HL-60 (cell line): ENCODE measurements at regions not wholly inside any gene's neighbourhood (a gene's known extent, or its start where the extent isn't known, plus 50 kb on each side); places are given as distances from the start of the nearest gene placed in this dataset.

Experiments used
- DNase-seq, 2 experiments: peaks; one replicate each; pipeline ENCODE4 v3.0.0-alpha.2; 2010 to 2020; ENCODE audit warnings: low read depth in 1 of 2, low spot score in 1 of 2
- H3K27ac ChIP-seq: fragments of 250-450 bp; sonication (Bioruptor Pico); replicated peaks from 2 replicates; pipeline ENCODE4 v1.5.1; 2020; ENCODE audit warnings: mild to moderate bottlenecking, moderate library complexity
- H3K27me3 ChIP-seq: fragments of 250-450 bp; sonication (Bioruptor Pico); 2 replicates; pipeline ENCODE4 v1.5.1; 2021; ENCODE audit warnings: mild to moderate bottlenecking, moderate library complexity; ENCODE audit not compliant: insufficient read depth, poor library complexity, severe bottlenecking
- H3K4me3 ChIP-seq: replicated peaks from 2 replicates; pipeline ENCODE4 v1.5.1; 2011; ENCODE audit warnings: mild to moderate bottlenecking, control low read depth, low read length; ENCODE audit not compliant: insufficient read depth
- GABPA ChIP-seq: IDR thresholded peaks from 2 replicates; pipeline ENCODE4 v1.6.1; 2012; ENCODE audit warnings: low read depth
- POLR2AphosphoS5 ChIP-seq: IDR thresholded peaks from 2 replicates; pipeline ENCODE4 v1.6.1; 2012; ENCODE audit warnings: low read depth
- SPI1 ChIP-seq: IDR thresholded peaks from 2 replicates; pipeline ENCODE4 v1.6.1; 2012; ENCODE audit warnings: low read depth, mild to moderate bottlenecking, borderline replicate concordance
- TF ChIP-seq, protein P1 (sequence below): IDR thresholded peaks from one replicate; pipeline ENCODE4 v1.5.1; 2011; ENCODE audit warnings: low read length, control low read depth, inconsistent platforms; ENCODE audit not compliant: insufficient read depth
- TF ChIP-seq, protein P2 (sequence below): IDR thresholded peaks from 2 replicates; pipeline ENCODE4 v1.6.1; 2012; ENCODE audit warnings: low read depth; ENCODE audit not compliant: insufficient replicate concordance

DNA sequence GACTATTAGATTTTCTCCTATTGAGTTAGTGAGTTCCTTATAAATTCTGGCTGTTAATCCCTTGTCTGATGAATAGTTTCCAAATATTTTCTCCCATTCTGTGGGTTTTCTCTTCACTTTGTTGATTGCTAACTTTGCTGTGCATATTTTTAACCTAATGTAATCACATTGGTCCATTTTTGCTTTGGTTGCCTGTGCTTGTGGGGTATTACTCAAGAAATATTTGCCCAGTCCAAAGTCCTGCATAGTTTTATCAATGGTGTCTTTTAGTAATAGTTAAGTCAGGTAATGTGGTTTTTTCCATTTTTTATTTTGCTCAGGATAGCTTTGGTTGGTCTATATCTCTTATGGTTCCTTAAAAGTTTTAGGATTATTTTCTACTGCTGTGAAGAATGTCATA is 490.3 kb downstream of the ARAP2 start:
- DNase-seq = no peak
- Histone ChIP-seq H3K4me3 (no peak overlapping the region), H3K27ac (no peak overlapping the region), H3K27me3 (no peaks in the 10 kb centered on the region)
- TF ChIP-seq POLR2AphosphoS5 (no peak), SPI1 (no peak), GABPA (no peak)
- TF ChIP-seq, protein P1, sequence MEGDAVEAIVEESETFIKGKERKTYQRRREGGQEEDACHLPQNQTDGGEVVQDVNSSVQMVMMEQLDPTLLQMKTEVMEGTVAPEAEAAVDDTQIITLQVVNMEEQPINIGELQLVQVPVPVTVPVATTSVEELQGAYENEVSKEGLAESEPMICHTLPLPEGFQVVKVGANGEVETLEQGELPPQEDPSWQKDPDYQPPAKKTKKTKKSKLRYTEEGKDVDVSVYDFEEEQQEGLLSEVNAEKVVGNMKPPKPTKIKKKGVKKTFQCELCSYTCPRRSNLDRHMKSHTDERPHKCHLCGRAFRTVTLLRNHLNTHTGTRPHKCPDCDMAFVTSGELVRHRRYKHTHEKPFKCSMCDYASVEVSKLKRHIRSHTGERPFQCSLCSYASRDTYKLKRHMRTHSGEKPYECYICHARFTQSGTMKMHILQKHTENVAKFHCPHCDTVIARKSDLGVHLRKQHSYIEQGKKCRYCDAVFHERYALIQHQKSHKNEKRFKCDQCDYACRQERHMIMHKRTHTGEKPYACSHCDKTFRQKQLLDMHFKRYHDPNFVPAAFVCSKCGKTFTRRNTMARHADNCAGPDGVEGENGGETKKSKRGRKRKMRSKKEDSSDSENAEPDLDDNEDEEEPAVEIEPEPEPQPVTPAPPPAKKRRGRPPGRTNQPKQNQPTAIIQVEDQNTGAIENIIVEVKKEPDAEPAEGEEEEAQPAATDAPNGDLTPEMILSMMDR = no peak
- TF ChIP-seq, protein P2, sequence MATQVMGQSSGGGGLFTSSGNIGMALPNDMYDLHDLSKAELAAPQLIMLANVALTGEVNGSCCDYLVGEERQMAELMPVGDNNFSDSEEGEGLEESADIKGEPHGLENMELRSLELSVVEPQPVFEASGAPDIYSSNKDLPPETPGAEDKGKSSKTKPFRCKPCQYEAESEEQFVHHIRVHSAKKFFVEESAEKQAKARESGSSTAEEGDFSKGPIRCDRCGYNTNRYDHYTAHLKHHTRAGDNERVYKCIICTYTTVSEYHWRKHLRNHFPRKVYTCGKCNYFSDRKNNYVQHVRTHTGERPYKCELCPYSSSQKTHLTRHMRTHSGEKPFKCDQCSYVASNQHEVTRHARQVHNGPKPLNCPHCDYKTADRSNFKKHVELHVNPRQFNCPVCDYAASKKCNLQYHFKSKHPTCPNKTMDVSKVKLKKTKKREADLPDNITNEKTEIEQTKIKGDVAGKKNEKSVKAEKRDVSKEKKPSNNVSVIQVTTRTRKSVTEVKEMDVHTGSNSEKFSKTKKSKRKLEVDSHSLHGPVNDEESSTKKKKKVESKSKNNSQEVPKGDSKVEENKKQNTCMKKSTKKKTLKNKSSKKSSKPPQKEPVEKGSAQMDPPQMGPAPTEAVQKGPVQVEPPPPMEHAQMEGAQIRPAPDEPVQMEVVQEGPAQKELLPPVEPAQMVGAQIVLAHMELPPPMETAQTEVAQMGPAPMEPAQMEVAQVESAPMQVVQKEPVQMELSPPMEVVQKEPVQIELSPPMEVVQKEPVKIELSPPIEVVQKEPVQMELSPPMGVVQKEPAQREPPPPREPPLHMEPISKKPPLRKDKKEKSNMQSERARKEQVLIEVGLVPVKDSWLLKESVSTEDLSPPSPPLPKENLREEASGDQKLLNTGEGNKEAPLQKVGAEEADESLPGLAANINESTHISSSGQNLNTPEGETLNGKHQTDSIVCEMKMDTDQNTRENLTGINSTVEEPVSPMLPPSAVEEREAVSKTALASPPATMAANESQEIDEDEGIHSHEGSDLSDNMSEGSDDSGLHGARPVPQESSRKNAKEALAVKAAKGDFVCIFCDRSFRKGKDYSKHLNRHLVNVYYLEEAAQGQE = no peak

DNA sequence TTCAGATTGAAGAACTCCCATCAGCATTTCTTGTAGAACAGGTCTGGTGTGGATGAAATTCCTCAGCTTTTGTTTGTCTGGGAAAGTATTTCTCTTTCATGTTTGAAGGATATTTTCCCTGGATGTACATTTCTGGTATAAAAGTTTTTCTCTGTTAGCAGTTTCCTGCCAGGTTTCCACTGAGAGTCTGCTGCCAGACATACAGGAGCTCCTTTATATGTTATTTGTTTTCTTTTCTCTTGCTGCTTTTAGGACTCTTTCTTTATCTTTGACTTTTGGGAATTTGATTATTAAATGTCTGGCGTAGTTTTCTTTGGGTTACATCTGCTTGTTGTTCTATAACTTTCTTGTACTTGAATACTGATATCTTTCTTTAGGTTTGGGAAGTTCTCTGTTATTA is 486.5 kb downstream of the ARAP2 start:
- DNase-seq = no peak
- Histone ChIP-seq H3K4me3 (no peak overlapping the region), H3K27me3 (no peaks in the 10 kb centered on the region), H3K27ac (no peak overlapping the region)
- TF ChIP-seq GABPA = no peak
- TF ChIP-seq, protein P2 = no peak
- TF ChIP-seq POLR2AphosphoS5 = no peak
- TF ChIP-seq, protein P1 = no peak
- no peak for TF ChIP-seq SPI1

DNA sequence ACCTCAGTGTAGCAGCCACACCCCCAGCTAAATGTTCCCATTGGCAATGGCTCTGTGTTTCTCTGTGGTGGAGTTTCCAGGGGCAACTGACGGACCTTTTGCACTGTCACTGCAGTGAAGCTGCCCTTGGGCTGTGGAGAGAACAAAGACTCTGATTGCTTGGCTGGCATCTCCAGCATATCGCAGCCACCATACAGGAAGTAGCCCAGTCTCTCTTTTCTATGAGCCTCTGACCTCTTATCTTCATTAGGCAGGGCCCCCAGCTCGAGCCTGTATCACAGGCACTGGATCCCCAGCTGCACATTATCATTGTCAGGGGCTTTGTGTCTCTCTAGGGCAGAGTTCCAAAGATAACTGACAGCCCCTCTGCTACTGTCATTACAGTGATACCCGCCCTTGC is 483.5 kb downstream of the ARAP2 start:
- H3K4me3 ChIP-seq = no peak overlapping the region
- no peak overlapping the region for H3K27ac ChIP-seq
- TF ChIP-seq, protein P2 = no peak
- TF ChIP-seq SPI1 (no peak), POLR2AphosphoS5 (no peak), GABPA (no peak)
- TF ChIP-seq, protein P1 = no peak
- no peaks in the 10 kb centered on the region for H3K27me3 ChIP-seq
- no peak for DNase-seq
